GF-D8 (cell line): ENCODE measurements at regions not wholly inside any gene's neighbourhood (a gene's known extent, or its start where the extent isn't known, plus 50 kb on each side); places are given as distances from the start of the nearest gene placed in this dataset.

ENCODE experiments used
- DNase-seq: peaks from one replicate; lab custom pipeline; 2025; lab: John Stamatoyannopoulos, UW

DNA sequence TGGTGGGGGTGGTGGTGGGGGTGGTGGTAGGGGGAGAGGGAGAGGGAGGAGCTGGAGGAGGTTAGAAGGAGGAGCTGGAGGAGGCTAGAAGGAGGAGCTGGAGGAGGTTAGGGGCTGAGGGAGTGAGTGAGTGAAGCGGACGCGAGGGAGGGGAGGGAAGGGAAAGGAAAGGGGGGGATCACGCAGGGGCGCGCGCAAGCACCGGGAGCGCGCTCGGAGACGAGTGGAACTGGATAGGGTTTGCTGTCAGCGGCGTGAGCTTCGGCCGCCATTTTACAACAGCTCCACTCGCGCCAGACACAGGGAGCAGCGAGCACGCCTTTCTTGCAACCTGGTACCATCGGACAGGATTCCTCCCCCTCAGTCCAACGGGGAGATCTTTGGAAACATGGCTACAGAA, 90.5 kb upstream of the FERMT1 start:
- DNase-seq: no peak

DNA sequence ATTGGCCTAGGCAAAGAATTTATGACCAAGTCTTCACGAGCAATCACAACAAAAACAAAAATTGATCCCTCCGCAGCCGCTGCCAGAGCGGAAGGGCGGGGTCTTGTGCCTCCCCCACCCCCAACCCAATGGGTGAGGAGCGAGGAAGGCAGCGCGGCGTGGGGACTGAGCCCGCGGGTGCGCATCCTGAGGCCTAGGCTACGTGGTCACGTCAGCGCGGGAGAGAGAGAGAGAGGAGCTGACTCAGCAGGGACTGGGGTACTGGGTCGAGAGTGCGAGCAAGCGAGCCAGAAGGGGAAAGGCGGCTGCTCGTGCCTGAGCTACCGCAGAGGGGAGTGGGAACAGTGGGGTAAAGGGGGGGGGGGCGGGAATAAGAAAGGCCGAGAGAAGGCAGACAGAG, 90.1 kb upstream of the FERMT1 start:
- no peak for DNase-seq

- no peak for DNase-seq
Observed at GRCh38 chr20:6209093-6209492, 86.3 kb upstream of the FERMT1 start.

GRCh38 chr20:6200092-6200491, 77.3 kb upstream of the FERMT1 start:
- DNase-seq: no peak

DNA sequence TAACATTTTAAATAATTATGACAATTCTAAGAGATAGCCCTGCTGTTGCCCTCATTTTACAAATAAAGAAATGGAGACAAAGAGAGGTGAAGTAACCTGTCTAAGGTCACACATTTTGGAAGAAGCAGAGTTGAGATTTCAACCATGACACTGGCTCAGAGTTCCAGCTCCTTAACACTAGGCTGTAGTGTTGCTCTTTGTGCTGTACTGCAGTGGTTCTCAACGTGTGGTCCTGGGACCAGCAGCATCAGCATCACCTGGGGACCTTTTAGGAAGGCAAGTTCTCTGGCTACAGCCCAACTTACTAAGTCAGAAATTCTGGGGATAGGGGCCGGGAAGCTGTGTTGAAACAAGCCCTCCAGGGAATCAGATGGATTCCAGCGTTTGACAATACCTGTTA, 62.4 kb upstream of the FERMT1 start:
- no peak for DNase-seq

DNA sequence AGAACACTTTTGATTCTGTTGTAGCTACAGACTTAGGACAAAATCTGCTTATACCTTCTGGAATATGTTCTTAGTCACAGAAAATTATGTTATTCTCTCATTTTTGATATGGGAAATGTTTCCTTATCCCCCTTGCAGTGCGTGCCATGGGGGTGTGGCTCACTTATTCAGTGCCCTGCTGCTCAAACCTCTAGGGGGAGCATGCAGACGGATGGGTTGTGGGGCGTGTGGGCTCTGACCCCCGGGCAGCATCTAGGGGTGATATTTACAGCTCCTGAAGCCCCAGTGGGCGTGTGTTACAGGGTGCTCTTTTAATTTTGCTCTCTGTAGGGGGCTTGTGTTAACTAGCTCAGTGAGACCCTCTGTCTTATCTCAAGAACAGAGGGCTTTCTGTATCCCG, 61.3 kb upstream of the FERMT1 start:
- DNase-seq: no peak

DNA sequence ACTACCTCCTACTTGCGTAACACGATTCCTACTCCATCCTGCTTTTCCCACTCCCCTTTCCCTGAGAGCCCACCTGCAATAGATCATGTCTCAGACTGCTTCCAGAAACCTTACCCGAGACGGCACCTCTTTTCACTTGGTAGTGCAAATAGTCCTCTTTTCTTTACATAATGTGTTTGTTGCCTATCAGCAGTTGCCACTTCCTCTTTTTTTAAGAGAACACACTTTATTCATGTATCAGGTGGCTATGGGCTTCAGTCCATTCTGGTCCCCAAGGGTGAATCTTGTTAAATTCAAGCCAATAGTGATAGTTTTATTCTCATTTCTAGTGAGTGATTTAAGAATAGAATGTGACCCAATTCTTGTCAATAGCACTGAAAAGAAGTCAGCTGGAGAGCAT, 57.7 kb upstream of the FERMT1 start:
- no peak for DNase-seq

- DNase-seq: no peak
Observed at GRCh38 chr20:6178537-6178936, 55.7 kb upstream of the FERMT1 start.

DNA sequence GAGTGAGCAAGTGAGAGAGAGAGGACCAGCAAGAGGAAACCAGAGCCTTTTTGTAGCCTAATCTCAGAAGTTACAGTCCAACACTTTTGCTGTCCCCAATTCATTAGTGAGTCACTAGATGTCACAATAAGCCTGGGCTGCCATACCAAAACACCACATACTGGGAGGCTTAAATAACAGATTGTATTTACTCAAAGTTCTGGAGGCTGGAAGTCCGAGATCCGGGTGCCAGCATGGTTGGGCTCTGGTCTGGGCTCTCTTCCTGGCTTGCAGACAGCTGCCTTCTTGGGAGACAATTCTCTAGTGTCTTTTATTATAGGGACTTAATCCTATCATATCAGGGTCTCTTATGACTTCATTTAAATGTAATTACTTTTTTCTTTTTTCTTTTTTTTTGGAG, 50.7 kb upstream of the FERMT1 start:
- no peak for DNase-seq
